ENCODE measurements at regions not wholly inside any gene's neighbourhood (a gene's known extent, or its start where the extent isn't known, plus 50 kb on each side); places are given as distances from the start of the nearest gene placed in this dataset.
"Not testable (repeated sequence)": the region's sequence is repeated elsewhere in the genome, so short reads cannot be mapped to it uniquely, and the experiment has no call there.

GRCh38 chr6:68167604-68168003, 467.5 kb upstream of the ADGRB3 start:
- WGBS (ENCODE audit: missing lambda C conversion rate), result 8% methylated on average over 2 of the region's 2 CpGs
- Histone ChIP-seq H3K4me3 (no peak overlapping the region), H3K9me3 (no peaks in the 10 kb centered on the region), H3K4me2 (no peak overlapping the region), H3K27ac (no peak overlapping the region), H3K4me1 (no peaks in the 10 kb centered on the region)
- TF ChIP-seq EHMT2 (IDR thresholded peaks at IDR 0.05; ENCODE audit: low read depth) (no peak), FOSL2 (IDR thresholded peaks at IDR 0.05) (no peak), FOSL2 (CRISPR knock-in tag; IDR thresholded peaks at IDR 0.05) (peak; percentile 12; the same call in 1 of the 2 replicates)
- ChIA-PET CTCF (no interaction called here), POLR2A (no interaction called here)
- ATAC-seq, result no peak
- no peak for FAIRE-seq
- DNase-seq (ENCODE audit: low read depth in 1 of 2, low spot score in 1 of 2), result no peak

GRCh38 chr6:68160812-68161211, 474.3 kb upstream of the ADGRB3 start:
- H3K4me1 ChIP-seq; H3K9me3 ChIP-seq; H3K27ac ChIP-seq; ATAC-seq; H3K4me2 ChIP-seq; CTCF ChIA-PET; POLR2A ChIA-PET; FAIRE-seq; H3K4me3 ChIP-seq; DNase-seq (ENCODE audit: low read depth in 1 of 2, low spot score in 1 of 2): not testable (repeated sequence)
- WGBS (ENCODE audit: missing lambda C conversion rate), result 20% methylated on average over 1 of the region's 3 CpGs

- FAIRE-seq (no peak), ATAC-seq (no peak)
- TF ChIP-seq HEYL (CRISPR knock-in tag; IDR thresholded peaks at IDR 0.05), result no peak
- TF ChIP-seq NPAS2 (CRISPR knock-in tag; IDR thresholded peaks at IDR 0.05; ENCODE audit: borderline replicate concordance), result no peak
- no peak for TF ChIP-seq USF2 (IDR thresholded peaks at IDR 0.05)
- no peak for TF ChIP-seq HOXB5 (CRISPR knock-in tag; IDR thresholded peaks at IDR 0.05)
- no peak for TF ChIP-seq HES2 (IDR thresholded peaks at IDR 0.05)
- no peak for TF ChIP-seq CBX2 (IDR thresholded peaks at IDR 0.05; ENCODE audit: borderline replicate concordance, low read depth)
- no peak for TF ChIP-seq RFX5 (IDR thresholded peaks at IDR 0.05)
- TF ChIP-seq JUNB (IDR thresholded peaks at IDR 0.05), result no peak
- no peak for TF ChIP-seq KDM5A (IDR thresholded peaks at IDR 0.05)
- no peak for TF ChIP-seq PBX3 (IDR thresholded peaks at IDR 0.05)
- TF ChIP-seq FOSB (CRISPR knock-in tag; IDR thresholded peaks at IDR 0.05), result no peak
- TF ChIP-seq HOXB13 (CRISPR knock-in tag; IDR thresholded peaks at IDR 0.05; ENCODE audit: low read depth), result no peak
- no peak for TF ChIP-seq HDAC2 (IDR thresholded peaks at IDR 0.05)
- no peak for TF ChIP-seq GATA3 (IDR thresholded peaks at IDR 0.05; ENCODE audit: borderline replicate concordance)
- TF ChIP-seq POLR2A (IDR thresholded peaks at IDR 0.05; ENCODE audit: low read length), result no peak
Observed at GRCh38 chr6:68160348-68160747, 474.7 kb upstream of the ADGRB3 start.

GRCh38 chr6:68159433-68159832, 475.6 kb upstream of the ADGRB3 start:
- Histone ChIP-seq H3K4me1 (no peaks in the 10 kb centered on the region), H3K27ac (no peak overlapping the region), H3K4me3 (no peak overlapping the region), H3K9me3 (no peaks in the 10 kb centered on the region), H3K4me2 (no peak overlapping the region)
- DNase-seq (ENCODE audit: low read depth in 1 of 2, low spot score in 1 of 2), result no peak
- ChIA-PET CTCF (no interaction called here), POLR2A (no interaction called here)
- no peak for ATAC-seq
- WGBS (ENCODE audit: missing lambda C conversion rate), result 8% methylated on average over 2 of the region's 2 CpGs
- FAIRE-seq, result no peak
- TF ChIP-seq CBX8 (IDR thresholded peaks at IDR 0.05) (no peak), PHF8 (IDR thresholded peaks at IDR 0.05; ENCODE audit: borderline replicate concordance, low read depth) (no peak), MYC (IDR thresholded peaks at IDR 0.05; ENCODE audit: borderline replicate concordance, low read length) (no peak), GATA3 (IDR thresholded peaks at IDR 0.05; ENCODE audit: borderline replicate concordance) (no peak), RFX5 (IDR thresholded peaks at IDR 0.05) (no peak)

More at GRCh38 chr6:68160348-68160747, 474.7 kb upstream of the ADGRB3 start:
- Histone ChIP-seq H3K4me1 (no peaks in the 10 kb centered on the region), H3K27ac (no peak overlapping the region), H3K4me2 (no peak overlapping the region), H3K4me3 (no peak overlapping the region), H3K9me3 (no peaks in the 10 kb centered on the region)
- ChIA-PET POLR2A (no interaction called here), CTCF (no interaction called here)
- DNase-seq (ENCODE audit: low read depth in 1 of 2, low spot score in 1 of 2), result no peak

All from A549 (cell line).